ENCODE measurements at regions not wholly inside any gene's neighbourhood (a gene's known extent, or its start where the extent isn't known, plus 50 kb on each side); places are given as distances from the start of the nearest gene placed in this dataset.

DNA sequence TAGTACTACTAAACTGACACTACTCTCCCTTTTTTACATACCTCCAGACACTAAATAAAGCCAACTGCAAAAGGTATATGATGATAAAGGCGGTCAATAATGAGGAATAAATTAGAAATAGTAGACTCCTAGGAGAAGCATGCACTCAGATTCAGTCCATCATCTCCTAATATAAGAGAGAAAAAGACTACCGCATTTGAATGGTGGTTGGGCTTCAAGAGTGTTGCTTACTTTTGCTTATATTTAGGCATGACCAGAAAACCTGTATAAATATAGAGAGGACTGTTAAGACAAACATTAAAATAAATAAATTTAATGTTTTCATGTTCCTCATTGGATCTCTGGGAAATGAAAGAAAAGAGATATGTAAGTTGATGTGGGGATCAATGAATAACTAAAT lies 1137.0 kb downstream of the FAM181B start:
- no peaks in the 10 kb centered on the region for H3K27me3 ChIP-seq (ENCODE audit: insufficient read depth, low read length)
- no peaks in the 10 kb centered on the region for H4K20me1 ChIP-seq (ENCODE audit: insufficient read depth, low read length)
- no peaks in the 10 kb centered on the region for H3K9me3 ChIP-seq (ENCODE audit: low read length)
- H3F3A ChIP-seq (ENCODE audit: insufficient read depth, low read length) = no peaks in the 10 kb centered on the region
- H3K36me3 ChIP-seq (ENCODE audit: insufficient read depth, low read length) = no peaks in the 10 kb centered on the region
- no peaks in the 10 kb centered on the region for H3K9me2 ChIP-seq (ENCODE audit: low read depth, low read length)
- no peak overlapping the region for H3K4me3 ChIP-seq (ENCODE audit: low read depth, low read length, poor library complexity, severe bottlenecking)
- TF ChIP-seq EZH2 (IDR thresholded peaks at IDR 0.05; ENCODE audit: borderline replicate concordance, low read length) (no peak), CTCF (IDR thresholded peaks at IDR 0.05; ENCODE audit: low read length) (no peak)
- H3K4me1 ChIP-seq (ENCODE audit: insufficient read depth, low read length, severe bottlenecking) = no peaks in the 10 kb centered on the region
- H3K4me2 ChIP-seq (ENCODE audit: low read length) = no peak overlapping the region
- H3K79me2 ChIP-seq (ENCODE audit: insufficient read depth, low read length) = no peaks in the 10 kb centered on the region
- no peak overlapping the region for H3K27ac ChIP-seq (ENCODE audit: low read depth, low read length, poor library complexity, severe bottlenecking)
- no peak overlapping the region for H2AFZ ChIP-seq (ENCODE audit: low read length)
- H3K9ac ChIP-seq (ENCODE audit: low read length) = no peak overlapping the region

GRCh38 chr11:81585390-81585933 lies 1148.2 kb downstream of the FAM181B start:
- H3K4me2 ChIP-seq (ENCODE audit: low read length) = no peak overlapping the region
- no peaks in the 10 kb centered on the region for H3K27me3 ChIP-seq (ENCODE audit: insufficient read depth, low read length)
- H3K9ac ChIP-seq (ENCODE audit: low read length) = no peak overlapping the region
- no peak overlapping the region for H3K27ac ChIP-seq (ENCODE audit: low read depth, low read length, poor library complexity, severe bottlenecking)
- no peaks in the 10 kb centered on the region for H4K20me1 ChIP-seq (ENCODE audit: insufficient read depth, low read length)
- H3K4me1 ChIP-seq (ENCODE audit: insufficient read depth, low read length, severe bottlenecking) = no peaks in the 10 kb centered on the region
- no peaks in the 10 kb centered on the region for H3K79me2 ChIP-seq (ENCODE audit: insufficient read depth, low read length)
- no peaks in the 10 kb centered on the region for H3K36me3 ChIP-seq (ENCODE audit: insufficient read depth, low read length)
- TF ChIP-seq CTCF (IDR thresholded peaks at IDR 0.05; ENCODE audit: low read length) = no peak
- TF ChIP-seq EZH2 (IDR thresholded peaks at IDR 0.05; ENCODE audit: borderline replicate concordance, low read length) = no peak
- H3K4me3 ChIP-seq (ENCODE audit: low read depth, low read length, poor library complexity, severe bottlenecking) = no peak overlapping the region
- H3F3A ChIP-seq (ENCODE audit: insufficient read depth, low read length) = no peaks in the 10 kb centered on the region
- H3K9me3 ChIP-seq (ENCODE audit: low read length) = no peaks in the 10 kb centered on the region
- H2AFZ ChIP-seq (ENCODE audit: low read length) = no peak overlapping the region
- H3K9me2 ChIP-seq (ENCODE audit: low read depth, low read length) = no peaks in the 10 kb centered on the region

DNA sequence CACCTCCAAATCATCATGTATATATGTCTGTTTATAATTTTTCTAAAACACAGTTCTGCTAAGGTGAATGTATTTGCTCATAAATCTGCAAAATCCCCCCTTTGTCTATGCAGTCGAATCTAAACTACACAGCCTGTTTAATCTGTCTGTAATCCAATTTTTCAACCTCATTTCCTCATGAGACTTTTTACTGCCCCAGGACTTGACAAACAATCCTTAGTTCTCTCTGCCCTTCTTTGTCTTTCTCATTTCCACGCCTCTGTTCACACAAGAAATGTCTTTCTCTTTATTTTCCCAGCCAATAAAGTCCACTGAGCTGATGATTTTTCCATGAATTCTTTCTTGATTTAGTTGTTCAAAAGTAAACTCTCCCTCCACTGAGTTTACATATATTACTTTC lies 1154.3 kb downstream of the FAM181B start:
- Histone ChIP-seq H3K79me2 (ENCODE audit: insufficient read depth, low read length) (no peaks in the 10 kb centered on the region), H3K27me3 (ENCODE audit: insufficient read depth, low read length) (no peaks in the 10 kb centered on the region), H3K4me1 (ENCODE audit: insufficient read depth, low read length, severe bottlenecking) (no peaks in the 10 kb centered on the region), H3K9ac (ENCODE audit: low read length) (no peak overlapping the region), H2AFZ (ENCODE audit: low read length) (no peak overlapping the region), H3K36me3 (ENCODE audit: insufficient read depth, low read length) (no peaks in the 10 kb centered on the region), H4K20me1 (ENCODE audit: insufficient read depth, low read length) (no peaks in the 10 kb centered on the region), H3F3A (ENCODE audit: insufficient read depth, low read length) (no peaks in the 10 kb centered on the region), H3K9me3 (ENCODE audit: low read length) (no peaks in the 10 kb centered on the region), H3K27ac (ENCODE audit: low read depth, low read length, poor library complexity, severe bottlenecking) (no peak overlapping the region), H3K4me3 (ENCODE audit: low read depth, low read length, poor library complexity, severe bottlenecking) (no peak overlapping the region), H3K9me2 (ENCODE audit: low read depth, low read length) (no peaks in the 10 kb centered on the region), H3K4me2 (ENCODE audit: low read length) (no peak overlapping the region)
- TF ChIP-seq EZH2 (IDR thresholded peaks at IDR 0.05; ENCODE audit: borderline replicate concordance, low read length) (no peak), CTCF (IDR thresholded peaks at IDR 0.05; ENCODE audit: low read length) (no peak)

Measured in OCI-LY1 (cell line).